CD14-positive monocyte (primary cell): ENCODE measurements at regions not wholly inside any gene's neighbourhood (a gene's known extent, or its start where the extent isn't known, plus 50 kb on each side); places are given as distances from the start of the nearest gene placed in this dataset.

Source experiments
- DNase-seq, 3 donors: peaks; one replicate each; pipeline ENCODE4 v3.0.0-alpha.2; 2011 to 2022
- H2AFZ ChIP-seq: 2 replicates; pipeline ENCODE4 v1.6.0; 2012; ENCODE audit warnings: mild to moderate bottlenecking, low read depth, low read length, inconsistent platforms; ENCODE audit not compliant: insufficient read depth, poor library complexity, severe bottlenecking
- H3K27ac ChIP-seq, 2 donors: 1 replicate in 1 of 2; 2 replicates in 1 of 2; pipeline ENCODE4 v1.5.1; 2012 to 2013; ENCODE audit warnings: low read length in 2 of 2, control low read depth in 1 of 2, inconsistent platforms in 1 of 2, low read depth in 1 of 2, mild to moderate bottlenecking in 1 of 2
- H3K27me3 ChIP-seq, 2 donors: one replicate each; pipeline versions ENCODE4 v1.6.0 to v1.6.1; 2011 to 2013; ENCODE audit warnings: low read length in 2 of 2; ENCODE audit not compliant: control insufficient read depth in 2 of 2, insufficient read depth in 2 of 2
- H3K36me3 ChIP-seq, 2 donors: replicated peaks in 1 of 2; 1 replicate in 1 of 2; 2 replicates in 1 of 2; pipeline versions ENCODE4 v1.5.1 to v1.6.1; 2012 to 2013; ENCODE audit warnings: low read length in 2 of 2, control low read depth in 1 of 2, inconsistent platforms in 1 of 2, mild to moderate bottlenecking in 1 of 2; ENCODE audit not compliant: insufficient read depth in 2 of 2, control insufficient read depth in 1 of 2
- H3K4me1 ChIP-seq, 2 donors: 1 replicate in 1 of 2; 2 replicates in 1 of 2; pipeline versions ENCODE4 v1.5.1 to v1.6.1; 2012 to 2013; ENCODE audit warnings: low read length in 2 of 2, control low read depth in 1 of 2, inconsistent platforms in 1 of 2, mild to moderate bottlenecking in 1 of 2, moderate library complexity in 1 of 2; ENCODE audit not compliant: insufficient read depth in 2 of 2, control insufficient read depth in 1 of 2
- H3K4me2 ChIP-seq: replicated peaks from 2 replicates; pipeline ENCODE3; 2012; ENCODE audit warnings: low read length, moderate library complexity, mild to moderate bottlenecking; ENCODE audit not compliant: poor library complexity, severe bottlenecking; ENCODE audit errors: extremely low read depth
- H3K4me3 ChIP-seq, 3 experiments: fragments of 200-600 bp in 1 of 3; sonication (generic) in 1 of 3; replicated peaks in 1 of 3; 1 replicate in 2 of 3; 2 replicates in 1 of 3; pipeline ENCODE4 v1.5.1; 2011 to 2013; ENCODE audit warnings: low read length in 3 of 3, mild to moderate bottlenecking in 3 of 3, control low read depth in 2 of 3, low read depth in 2 of 3, inconsistent platforms in 1 of 3, moderate library complexity in 1 of 3
- H3K79me2 ChIP-seq: 2 replicates; pipeline ENCODE4 v1.6.0; 2012; ENCODE audit warnings: mild to moderate bottlenecking, control low read depth, inconsistent platforms, low read length, moderate library complexity; ENCODE audit not compliant: insufficient read depth
- H3K9ac ChIP-seq: 2 replicates; pipeline ENCODE4 v1.6.0; 2017; ENCODE audit warnings: low read length, mild to moderate bottlenecking; ENCODE audit not compliant: insufficient read depth, poor library complexity, severe bottlenecking
- H3K9me3 ChIP-seq, 2 donors: replicated peaks in 1 of 2; 1 replicate in 1 of 2; 2 replicates in 1 of 2; pipeline versions ENCODE4 v1.5.1 to v1.6.1; 2012 to 2013; ENCODE audit warnings: low read length in 2 of 2, control low read depth in 1 of 2; ENCODE audit not compliant: control insufficient read depth in 1 of 2, insufficient read depth in 1 of 2
- H4K20me1 ChIP-seq: 2 replicates; pipeline ENCODE4 v1.6.0; 2012; ENCODE audit warnings: mild to moderate bottlenecking, low read length, control low read depth, moderate library complexity; ENCODE audit not compliant: insufficient read depth
- H3K27ac Mint-ChIP-seq, 7 donors: one replicate each; pipeline ENCODE4 v1.8.0; 2020; ENCODE audit warnings: mild to moderate bottlenecking in 7 of 7, mixed read lengths in 7 of 7, moderate library complexity in 6 of 7, inconsistent platforms in 2 of 7
- H3K27me3 Mint-ChIP-seq, 3 donors: one replicate each; pipeline ENCODE4 v1.8.0; 2021 to 2022; ENCODE audit warnings: low read depth in 3 of 3, mild to moderate bottlenecking in 3 of 3, mixed read lengths in 3 of 3, moderate library complexity in 3 of 3, inconsistent platforms in 1 of 3
- H3K36me3 Mint-ChIP-seq, 2 donors: one replicate each; pipeline ENCODE4 v1.8.0; 2020; ENCODE audit warnings: mixed read lengths in 2 of 2, inconsistent platforms in 1 of 2, mild to moderate bottlenecking in 1 of 2
- H3K4me1 Mint-ChIP-seq: one replicate; pipeline ENCODE4 v1.8.0; 2020; ENCODE audit warnings: mild to moderate bottlenecking, mixed read lengths
- H3K4me3 Mint-ChIP-seq, 2 donors: one replicate each; pipeline ENCODE4 v1.8.0; 2020; ENCODE audit warnings: mild to moderate bottlenecking in 2 of 2, mixed read lengths in 2 of 2, moderate library complexity in 1 of 2
- H3K9me3 Mint-ChIP-seq, 7 donors: one replicate each; pipeline ENCODE4 v1.8.0; 2020 to 2022; ENCODE audit warnings: mixed read lengths in 7 of 7, mild to moderate bottlenecking in 6 of 7, moderate library complexity in 6 of 7, inconsistent platforms in 2 of 7
- WGBS: methylation state at CpG from one replicate; pipeline ENCODE4 v1.1.5; 2013; ENCODE audit warnings: missing lambda C conversion rate; ENCODE audit not compliant: insufficient coverage; 5-methylcytosine and 5-hydroxymethylcytosine counted together
- intact Hi-C, 2 donors: fragments of 100-400 bp; cut with micrococcal nuclease; formaldehyde crosslinking; loops; one replicate each; pipeline versions ENCODE4 v1.15.0 to v1.15.1; 2023
- TF ChIP-seq, protein P1 (sequence below): fragments of 200-600 bp; IDR thresholded peaks from one replicate; pipeline ENCODE4 v1.8.0; 2022; ENCODE audit warnings: antibody characterized with exemption, mild to moderate bottlenecking

DNA sequence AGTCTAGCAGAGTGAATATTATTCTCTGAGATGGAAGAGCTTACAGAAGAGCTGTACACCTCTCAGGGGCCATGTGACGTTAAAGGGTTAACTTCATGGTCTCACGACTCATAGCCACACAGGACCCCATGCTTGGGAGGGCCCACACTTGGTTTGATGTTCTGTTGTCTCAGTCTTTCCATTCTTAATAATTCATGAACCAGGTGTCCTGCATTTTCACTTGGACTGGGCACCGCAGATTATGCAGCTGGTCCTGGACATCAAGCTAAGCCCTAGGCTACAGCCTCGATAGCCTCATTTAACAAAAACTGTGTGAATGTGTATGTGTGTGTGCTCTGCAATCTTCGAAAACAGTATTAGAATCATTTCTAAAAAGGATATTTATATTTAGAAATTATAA is 323.5 kb downstream of the PLK2 start:
- H3K9me3 Mint-ChIP-seq: peaks cover 0 to 2% (median 0%) of the 10 kb centered on the region in 7 donors
- no peaks in the 10 kb centered on the region for H3K4me1 ChIP-seq
- H3K27me3 Mint-ChIP-seq: peaks cover 0 to 2% (median 1%) of the 10 kb centered on the region in 3 donors
- H3K9ac ChIP-seq: no peak overlapping the region
- no peaks in the 10 kb centered on the region for H3K27me3 ChIP-seq
- no peak overlapping the region for H3K27ac ChIP-seq
- H3K4me1 Mint-ChIP-seq: no peaks in the 10 kb centered on the region
- no peaks in the 10 kb centered on the region for H3K36me3 Mint-ChIP-seq
- DNase-seq: no peak
- no peaks in the 10 kb centered on the region for H3K36me3 ChIP-seq
- intact Hi-C loops: no loop called here
- H3K27ac Mint-ChIP-seq: no peak overlapping the region
- no peak overlapping the region for H2AFZ ChIP-seq
- no peaks in the 10 kb centered on the region for H3K79me2 ChIP-seq
- H3K4me3 ChIP-seq: no peak overlapping the region
- no peaks in the 10 kb centered on the region for H4K20me1 ChIP-seq
- TF ChIP-seq, protein P1, sequence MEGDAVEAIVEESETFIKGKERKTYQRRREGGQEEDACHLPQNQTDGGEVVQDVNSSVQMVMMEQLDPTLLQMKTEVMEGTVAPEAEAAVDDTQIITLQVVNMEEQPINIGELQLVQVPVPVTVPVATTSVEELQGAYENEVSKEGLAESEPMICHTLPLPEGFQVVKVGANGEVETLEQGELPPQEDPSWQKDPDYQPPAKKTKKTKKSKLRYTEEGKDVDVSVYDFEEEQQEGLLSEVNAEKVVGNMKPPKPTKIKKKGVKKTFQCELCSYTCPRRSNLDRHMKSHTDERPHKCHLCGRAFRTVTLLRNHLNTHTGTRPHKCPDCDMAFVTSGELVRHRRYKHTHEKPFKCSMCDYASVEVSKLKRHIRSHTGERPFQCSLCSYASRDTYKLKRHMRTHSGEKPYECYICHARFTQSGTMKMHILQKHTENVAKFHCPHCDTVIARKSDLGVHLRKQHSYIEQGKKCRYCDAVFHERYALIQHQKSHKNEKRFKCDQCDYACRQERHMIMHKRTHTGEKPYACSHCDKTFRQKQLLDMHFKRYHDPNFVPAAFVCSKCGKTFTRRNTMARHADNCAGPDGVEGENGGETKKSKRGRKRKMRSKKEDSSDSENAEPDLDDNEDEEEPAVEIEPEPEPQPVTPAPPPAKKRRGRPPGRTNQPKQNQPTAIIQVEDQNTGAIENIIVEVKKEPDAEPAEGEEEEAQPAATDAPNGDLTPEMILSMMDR: no peak
- H3K9me3 ChIP-seq: no peaks in the 10 kb centered on the region
- H3K4me2 ChIP-seq: no peak overlapping the region
- H3K4me3 Mint-ChIP-seq: no peak overlapping the region
- WGBS: 80% methylated on average over 1 of the region's 5 CpGs

DNA sequence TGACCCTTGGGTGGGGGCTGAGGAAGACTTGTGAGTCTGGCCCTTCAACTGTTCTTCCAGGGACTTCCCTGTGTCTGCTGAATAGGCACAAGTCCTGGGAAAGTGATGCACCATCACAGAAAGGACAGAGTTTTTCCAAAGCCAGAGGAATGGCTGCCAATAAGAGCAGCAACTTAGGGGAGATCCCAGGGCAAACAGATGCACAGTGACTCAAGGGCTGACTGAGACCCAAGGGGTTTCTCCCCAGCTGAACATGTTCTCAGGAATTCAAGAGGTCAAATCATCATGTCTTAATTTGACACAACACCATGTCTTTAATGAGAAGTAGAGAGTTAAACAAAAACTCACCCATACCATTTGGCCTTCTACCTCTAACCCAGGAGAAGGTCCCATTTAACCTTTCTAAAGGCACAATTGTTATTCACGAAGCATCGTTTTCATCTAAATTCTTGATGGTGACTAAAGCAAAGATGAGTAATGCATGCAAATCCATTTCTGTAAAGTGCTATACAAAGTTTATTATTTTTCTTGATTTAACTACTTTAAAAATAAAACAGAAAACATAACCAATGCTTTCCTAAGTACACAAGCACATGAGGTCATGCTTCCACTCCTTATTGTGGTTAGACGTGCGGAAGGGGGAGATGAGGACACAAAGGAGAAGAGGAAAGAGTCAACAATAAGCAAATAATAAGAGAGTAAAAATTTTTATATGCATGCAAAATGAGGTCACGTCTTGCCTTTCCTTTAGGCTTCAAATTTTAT is 324.1 kb downstream of the PLK2 start:
- Histone ChIP-seq H3K36me3 (no peaks in the 10 kb centered on the region), H3K4me2 (no peak overlapping the region), H2AFZ (no peak overlapping the region), H4K20me1 (no peaks in the 10 kb centered on the region), H3K79me2 (no peaks in the 10 kb centered on the region), H3K27me3 (no peaks in the 10 kb centered on the region), H3K4me3 (no peak overlapping the region), H3K9me3 (no peaks in the 10 kb centered on the region), H3K4me1 (no peaks in the 10 kb centered on the region), H3K27ac (no peak overlapping the region), H3K9ac (no peak overlapping the region)
- intact Hi-C loops: no loop called here
- no peak for DNase-seq
- Mint-ChIP-seq H3K27me3 (peaks cover 0 to 2% (median 1%) of the 10 kb centered on the region in 3 donors), H3K4me1 (no peaks in the 10 kb centered on the region), H3K27ac (no peak overlapping the region), H3K4me3 (no peak overlapping the region), H3K9me3 (peaks cover 0 to 2% (median 0%) of the 10 kb centered on the region in 7 donors), H3K36me3 (no peaks in the 10 kb centered on the region)
- WGBS: no CpG with 5 or more reads among the region's 5 CpGs
- TF ChIP-seq, protein P1: no peak
